GM10266 (cell line): ENCODE measurements at regions not wholly inside any gene's neighbourhood (a gene's known extent, or its start where the extent isn't known, plus 50 kb on each side); places are given as distances from the start of the nearest gene placed in this dataset.
A peak's percentile ranks its signal among the peaks of the same experiment; 100 is the strongest.

Source experiments
- DNase-seq: peaks from one replicate; pipeline ENCODE4 v3.0.0; 2012; ENCODE audit errors: extremely low spot score
- CTCF ChIP-seq: IDR thresholded peaks from 2 replicates; pipeline ENCODE4 v1.5.1; 2012; ENCODE audit warnings: mild to moderate bottlenecking, low read depth; ENCODE audit not compliant: control insufficient read depth, insufficient read depth; ENCODE audit errors: missing control alignments

- no peak for DNase-seq
- TF ChIP-seq CTCF = peak; percentile 42
These were observed 64.1 kb downstream of the ZNF641 start for GRCh38 chr12:48286665-48287064.

DNA sequence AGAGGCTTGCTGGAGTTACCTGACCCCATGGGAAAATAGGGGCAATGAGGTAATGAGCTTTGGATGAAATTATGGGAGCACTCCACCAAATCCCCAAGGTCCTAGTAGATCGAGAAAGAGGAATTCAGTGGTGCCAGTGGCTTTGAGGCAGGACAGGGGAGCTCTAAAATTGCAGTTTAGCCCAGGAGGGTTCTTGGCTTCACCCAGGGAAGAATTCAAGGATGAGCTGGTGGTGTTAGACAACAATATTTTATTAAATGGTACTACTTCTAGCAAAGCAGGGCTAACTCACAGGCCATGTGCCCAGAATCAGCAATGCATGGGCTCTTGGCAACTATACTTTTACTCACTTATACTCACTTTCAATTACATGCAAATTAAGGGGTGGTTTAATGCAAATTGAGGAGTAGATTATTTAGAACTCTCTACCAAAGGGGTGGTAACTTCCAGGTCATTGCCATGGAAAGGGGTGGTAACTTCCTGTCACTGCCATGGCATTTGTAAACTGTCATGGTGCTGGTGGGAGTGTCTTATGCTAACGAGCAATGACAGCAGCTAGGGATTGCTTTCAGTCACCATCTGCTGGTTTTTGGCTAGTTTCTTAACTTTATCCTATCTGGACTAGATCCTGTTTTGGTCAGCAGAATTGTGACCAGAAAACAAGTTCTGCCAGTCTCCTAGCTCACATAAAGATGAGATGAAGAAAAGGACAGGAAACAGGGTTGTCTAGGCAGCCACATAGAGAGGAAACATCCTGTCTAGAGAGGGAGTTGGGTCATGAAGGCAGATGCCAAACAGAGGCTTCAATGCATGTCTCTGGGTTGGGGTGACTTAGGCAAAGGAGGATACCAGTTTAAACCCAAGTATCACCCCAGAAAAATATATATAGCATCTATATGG, 64.7 kb downstream of the ZNF641 start:
- no peak for TF ChIP-seq CTCF
- no peak for DNase-seq

GRCh38 chr12:48281811-48282210, 68.9 kb downstream of the ZNF641 start:
- no peak for TF ChIP-seq CTCF
- DNase-seq = no peak

GRCh38 chr12:48280572-48280971, 70.1 kb downstream of the ZNF641 start:
- no peak for TF ChIP-seq CTCF

DNA sequence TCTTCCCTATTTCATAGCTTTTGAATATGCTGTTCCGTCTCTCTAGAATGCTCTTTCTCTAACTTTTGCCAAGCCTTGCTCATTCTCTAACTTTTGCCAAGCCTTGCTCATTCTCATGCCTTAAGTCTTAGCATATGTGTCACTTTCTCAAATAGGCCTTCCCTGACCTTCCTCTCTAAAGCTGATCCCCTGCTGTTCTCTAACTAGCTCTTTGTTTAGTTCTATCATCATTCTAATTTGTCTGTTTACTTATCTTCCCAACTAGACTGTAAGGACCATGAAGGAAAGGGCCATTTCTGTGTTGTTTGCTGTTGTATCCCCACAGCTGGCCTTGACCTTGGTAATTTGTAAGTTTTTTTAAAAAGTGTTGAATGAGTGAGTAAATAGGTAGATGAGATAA, 71.1 kb downstream of the ZNF641 start:
- TF ChIP-seq CTCF = no peak
- DNase-seq = no peak

More at GRCh38 chr12:48280572-48280971, 70.1 kb downstream of the ZNF641 start:
- no peak for DNase-seq

DNA sequence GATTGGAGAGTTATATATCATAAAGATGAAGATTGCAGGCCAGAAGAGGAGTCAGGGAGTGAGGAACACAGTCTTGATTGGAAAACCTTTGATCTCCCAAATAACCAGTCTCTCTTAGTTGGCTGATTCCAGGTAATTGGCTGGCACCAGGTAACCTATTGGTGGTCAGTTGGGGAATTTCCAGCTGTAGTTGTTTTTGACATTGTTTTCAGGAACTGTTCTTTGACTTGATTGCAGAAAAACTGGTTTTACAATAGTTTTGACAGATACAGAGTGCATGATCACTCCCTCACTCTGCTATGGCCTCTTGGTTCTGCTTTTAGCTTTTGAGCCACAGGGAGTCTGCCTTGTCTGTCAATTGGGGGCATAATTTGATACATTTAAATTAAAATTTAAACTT, 71.6 kb downstream of the ZNF641 start:
- no peak for DNase-seq
- TF ChIP-seq CTCF = no peak

DNA sequence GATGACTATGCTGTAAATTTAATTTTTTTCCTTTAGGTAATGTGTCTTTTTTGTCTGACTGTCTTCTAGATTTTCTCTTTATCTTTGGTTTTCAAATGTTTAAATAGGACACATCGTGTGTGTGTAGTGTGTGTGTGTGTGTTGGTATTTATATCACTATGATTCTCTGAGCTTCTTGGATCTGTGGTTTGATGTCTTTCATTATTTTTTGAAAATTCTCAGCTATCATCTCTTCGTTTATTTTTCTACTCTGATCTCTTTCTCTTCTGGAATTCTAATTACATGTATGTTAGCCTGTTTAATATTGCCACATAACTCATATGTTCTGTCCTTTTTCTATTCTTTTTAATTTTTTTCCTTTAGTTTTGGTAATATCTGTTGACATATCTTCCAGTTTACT, 73.5 kb upstream of the OR10AD1 start:
- TF ChIP-seq CTCF = no peak
- DNase-seq = no peak
